ENCODE measurements at regions not wholly inside any gene's neighbourhood (a gene's known extent, or its start where the extent isn't known, plus 50 kb on each side); places are given as distances from the start of the nearest gene placed in this dataset.

- intact Hi-C loops (cut with micrococcal nuclease), result loop anchor here (2.0 kb wide), 1 partner anchor 381 kb away; no protein-coding TSS in a partner anchor
- DNase-seq (no peak), ATAC-seq (peak; percentile 85)
Measured at GRCh38 chr4:64539234-64539849, 130.1 kb upstream of the TECRL start.

GRCh38 chr4:64538219-64538618, 129.0 kb upstream of the TECRL start:
- DNase-seq, result no peak
- intact Hi-C loops (cut with micrococcal nuclease), result loop anchor here (2.0 kb wide), 1 partner anchor 379 kb away; no protein-coding TSS in a partner anchor
- peak; percentile 24 for ATAC-seq

GRCh38 chr4:64533637-64534036, 124.4 kb upstream of the TECRL start:
- DNase-seq (no peak), ATAC-seq (peak; percentile 52)
- intact Hi-C loops (cut with micrococcal nuclease), result loop anchor here (5.0 kb wide), 1 partner anchor 131 kb away; no protein-coding TSS in a partner anchor

- DNase-seq, result no peak
- intact Hi-C loops (cut with micrococcal nuclease), result loop anchor here (5.0 kb wide), 1 partner anchor 131 kb away; no protein-coding TSS in a partner anchor
- ATAC-seq, result no peak
Measured at GRCh38 chr4:64533159-64533558, 123.9 kb upstream of the TECRL start.

- DNase-seq (no peak), ATAC-seq (no peak)
- intact Hi-C loops (cut with micrococcal nuclease), result no loop called here
Measured at GRCh38 chr4:64520421-64520820, 111.2 kb upstream of the TECRL start.

GRCh38 chr4:64518600-64518999, 109.3 kb upstream of the TECRL start:
- no peak for ATAC-seq
- intact Hi-C loops (cut with micrococcal nuclease), result no loop called here

GRCh38 chr4:64516176-64516575, 106.9 kb upstream of the TECRL start:
- no peak for ATAC-seq
- intact Hi-C loops (cut with micrococcal nuclease), result no loop called here

More at GRCh38 chr4:64518600-64518999, 109.3 kb upstream of the TECRL start:
- DNase-seq, result no peak

GRCh38 chr4:64508089-64508488, 98.8 kb upstream of the TECRL start:
- no peak for ATAC-seq

More at GRCh38 chr4:64516176-64516575, 106.9 kb upstream of the TECRL start:
- DNase-seq, result no peak

GRCh38 chr4:64503945-64504675, 94.9 kb upstream of the TECRL start:
- intact Hi-C loops (cut with micrococcal nuclease), result no loop called here
- ATAC-seq (peak; percentile 67), DNase-seq (no peak)

More at GRCh38 chr4:64508089-64508488, 98.8 kb upstream of the TECRL start:
- DNase-seq, result no peak
- intact Hi-C loops (cut with micrococcal nuclease), result no loop called here

GRCh38 chr4:64503416-64503815, 94.2 kb upstream of the TECRL start:
- intact Hi-C loops (cut with micrococcal nuclease), result no loop called here
- ATAC-seq (peak; percentile 81), DNase-seq (no peak)

- DNase-seq, result no peak
- intact Hi-C loops (cut with micrococcal nuclease), result no loop called here
- no peak for ATAC-seq
Measured at GRCh38 chr4:64497491-64497890, 88.2 kb upstream of the TECRL start.

- intact Hi-C loops (cut with micrococcal nuclease), result no loop called here
- DNase-seq (no peak), ATAC-seq (no peak)
Measured at GRCh38 chr4:64495946-64496345, 86.7 kb upstream of the TECRL start.

GRCh38 chr4:64489628-64490027, 80.4 kb upstream of the TECRL start:
- peak; percentile 42 for ATAC-seq
- intact Hi-C loops (cut with micrococcal nuclease), result no loop called here
- no peak for DNase-seq

GRCh38 chr4:64479338-64479737, 70.1 kb upstream of the TECRL start:
- intact Hi-C loops (cut with micrococcal nuclease), result no loop called here
- ATAC-seq, result no peak

GRCh38 chr4:64477127-64477526, 67.9 kb upstream of the TECRL start:
- peak; percentile 81 for ATAC-seq
- intact Hi-C loops (cut with micrococcal nuclease), result no loop called here
- no peak for DNase-seq

More at GRCh38 chr4:64479338-64479737, 70.1 kb upstream of the TECRL start:
- DNase-seq, result no peak

GRCh38 chr4:64465263-64465662, 56.0 kb upstream of the TECRL start:
- intact Hi-C loops (cut with micrococcal nuclease), result no loop called here
- ATAC-seq (peak; percentile 66), DNase-seq (peak; percentile 31)

GRCh38 chr4:64464581-64464980, 55.3 kb upstream of the TECRL start:
- intact Hi-C loops (cut with micrococcal nuclease), result no loop called here
- no peak for DNase-seq
- ATAC-seq, result no peak
